HCT116 (cell line): ENCODE measurements at regions not wholly inside any gene's neighbourhood (a gene's known extent, or its start where the extent isn't known, plus 50 kb on each side); places are given as distances from the start of the nearest gene placed in this dataset.
"Not testable (repeated sequence)": the region's sequence is repeated elsewhere in the genome, so short reads cannot be mapped to it uniquely, and the experiment has no call there.

Experiments
- EZH2phosphoT487 ChIP-seq: fragments of 200-600 bp; IDR thresholded peaks from 2 replicates; pipeline ENCODE4 v1.6.1; 2018; ENCODE audit warnings: antibody characterized with exemption, borderline replicate concordance
- POLR2A ChIP-seq: IDR thresholded peaks from 2 replicates; pipeline ENCODE4 v1.7.0; 2011; ENCODE audit warnings: borderline replicate concordance; ENCODE audit not compliant: insufficient read depth, insufficient read length; ENCODE audit errors: extremely low read depth
- POLR2AphosphoS5 ChIP-seq: IDR thresholded peaks from 2 replicates; pipeline ENCODE4 v1.6.1; 2011; ENCODE audit warnings: mild to moderate bottlenecking, low read depth, low read length, moderate library complexity
- ZNF274 ChIP-seq: fragments of 200-500 bp; sonication (Bioruptor generic); IDR thresholded peaks from 2 replicates; pipeline ENCODE4 v1.6.1; 2014; ENCODE audit warnings: mild to moderate bottlenecking, low read depth, low read length, inconsistent platforms
- TF ChIP-seq, protein P1 (sequence below): IDR thresholded peaks from 2 replicates; pipeline ENCODE4 v1.6.1; 2012
- TF ChIP-seq, protein P2 (sequence below), 3 experiments: fragments of 200-600 bp in 1 of 3; sonication (generic) in 1 of 3; IDR thresholded peaks in 2 of 3; conservative IDR thresholded peaks in 1 of 3; 2 replicates each; pipeline ENCODE4 v1.5.1; 2012 to 2017; ENCODE audit warnings: low read depth in 2 of 3, low read length in 2 of 3, antibody characterized with exemption in 1 of 3, borderline replicate concordance in 1 of 3, control low read depth in 1 of 3, mild to moderate bottlenecking in 1 of 3, mixed read lengths in 1 of 3, mixed run types in 1 of 3, moderate library complexity in 1 of 3; ENCODE audit not compliant: insufficient read depth in 1 of 3
- TF ChIP-seq, protein P3 (sequence below): IDR thresholded peaks from 2 replicates; pipeline ENCODE4 v1.6.1; 2011; ENCODE audit warnings: mild to moderate bottlenecking, low read length, moderate library complexity; ENCODE audit not compliant: insufficient replicate concordance; ENCODE audit errors: extremely low read depth
- TF ChIP-seq, protein P4 (sequence below): IDR thresholded peaks from 2 replicates; pipeline ENCODE4 v1.6.1; 2012

DNA sequence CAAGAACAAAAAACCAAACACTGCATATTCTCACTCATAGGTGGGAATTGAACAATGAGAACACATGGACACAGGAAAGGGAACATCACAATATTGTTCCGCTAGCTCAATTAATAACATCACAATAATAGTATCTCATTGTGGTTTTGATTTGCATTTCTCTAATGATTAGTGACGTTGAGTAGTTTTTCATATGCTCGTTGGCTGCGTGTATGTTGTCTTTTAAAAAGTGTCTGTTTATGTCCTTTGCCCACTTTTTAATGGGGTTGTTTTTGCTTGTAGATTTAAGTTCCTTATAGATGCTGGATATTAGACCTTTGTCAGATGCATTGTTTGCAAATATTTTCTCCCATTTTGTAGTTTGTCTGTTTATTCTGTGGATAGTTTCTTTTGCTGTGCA is 312.9 kb downstream of the DOK5 start:
- TF ChIP-seq, protein P1, sequence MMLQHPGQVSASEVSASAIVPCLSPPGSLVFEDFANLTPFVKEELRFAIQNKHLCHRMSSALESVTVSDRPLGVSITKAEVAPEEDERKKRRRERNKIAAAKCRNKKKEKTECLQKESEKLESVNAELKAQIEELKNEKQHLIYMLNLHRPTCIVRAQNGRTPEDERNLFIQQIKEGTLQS, result not testable (repeated sequence)
- TF ChIP-seq, protein P2, sequence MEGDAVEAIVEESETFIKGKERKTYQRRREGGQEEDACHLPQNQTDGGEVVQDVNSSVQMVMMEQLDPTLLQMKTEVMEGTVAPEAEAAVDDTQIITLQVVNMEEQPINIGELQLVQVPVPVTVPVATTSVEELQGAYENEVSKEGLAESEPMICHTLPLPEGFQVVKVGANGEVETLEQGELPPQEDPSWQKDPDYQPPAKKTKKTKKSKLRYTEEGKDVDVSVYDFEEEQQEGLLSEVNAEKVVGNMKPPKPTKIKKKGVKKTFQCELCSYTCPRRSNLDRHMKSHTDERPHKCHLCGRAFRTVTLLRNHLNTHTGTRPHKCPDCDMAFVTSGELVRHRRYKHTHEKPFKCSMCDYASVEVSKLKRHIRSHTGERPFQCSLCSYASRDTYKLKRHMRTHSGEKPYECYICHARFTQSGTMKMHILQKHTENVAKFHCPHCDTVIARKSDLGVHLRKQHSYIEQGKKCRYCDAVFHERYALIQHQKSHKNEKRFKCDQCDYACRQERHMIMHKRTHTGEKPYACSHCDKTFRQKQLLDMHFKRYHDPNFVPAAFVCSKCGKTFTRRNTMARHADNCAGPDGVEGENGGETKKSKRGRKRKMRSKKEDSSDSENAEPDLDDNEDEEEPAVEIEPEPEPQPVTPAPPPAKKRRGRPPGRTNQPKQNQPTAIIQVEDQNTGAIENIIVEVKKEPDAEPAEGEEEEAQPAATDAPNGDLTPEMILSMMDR (IDR thresholded peaks at IDR 0.05 in 2 of 3, conservative IDR thresholded peaks at IDR 0.05 in 1 of 3; ENCODE audit: borderline replicate concordance in 1 of 3, insufficient read depth in 1 of 3, low read depth in 2 of 3, low read length in 2 of 3), result not testable (repeated sequence)
- not testable (repeated sequence) for TF ChIP-seq EZH2phosphoT487, POLR2A, POLR2AphosphoS5, ZNF274
- TF ChIP-seq, protein P3, sequence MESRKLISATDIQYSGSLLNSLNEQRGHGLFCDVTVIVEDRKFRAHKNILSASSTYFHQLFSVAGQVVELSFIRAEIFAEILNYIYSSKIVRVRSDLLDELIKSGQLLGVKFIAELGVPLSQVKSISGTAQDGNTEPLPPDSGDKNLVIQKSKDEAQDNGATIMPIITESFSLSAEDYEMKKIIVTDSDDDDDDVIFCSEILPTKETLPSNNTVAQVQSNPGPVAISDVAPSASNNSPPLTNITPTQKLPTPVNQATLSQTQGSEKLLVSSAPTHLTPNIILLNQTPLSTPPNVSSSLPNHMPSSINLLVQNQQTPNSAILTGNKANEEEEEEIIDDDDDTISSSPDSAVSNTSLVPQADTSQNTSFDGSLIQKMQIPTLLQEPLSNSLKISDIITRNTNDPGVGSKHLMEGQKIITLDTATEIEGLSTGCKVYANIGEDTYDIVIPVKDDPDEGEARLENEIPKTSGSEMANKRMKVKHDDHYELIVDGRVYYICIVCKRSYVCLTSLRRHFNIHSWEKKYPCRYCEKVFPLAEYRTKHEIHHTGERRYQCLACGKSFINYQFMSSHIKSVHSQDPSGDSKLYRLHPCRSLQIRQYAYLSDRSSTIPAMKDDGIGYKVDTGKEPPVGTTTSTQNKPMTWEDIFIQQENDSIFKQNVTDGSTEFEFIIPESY, result not testable (repeated sequence)
- TF ChIP-seq, protein P4, sequence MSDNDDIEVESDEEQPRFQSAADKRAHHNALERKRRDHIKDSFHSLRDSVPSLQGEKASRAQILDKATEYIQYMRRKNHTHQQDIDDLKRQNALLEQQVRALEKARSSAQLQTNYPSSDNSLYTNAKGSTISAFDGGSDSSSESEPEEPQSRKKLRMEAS, result not testable (repeated sequence)
